ENCODE measurements at regions not wholly inside any gene's neighbourhood (a gene's known extent, or its start where the extent isn't known, plus 50 kb on each side); places are given as distances from the start of the nearest gene placed in this dataset.

- no peak overlapping the region for H3K4me3 Mint-ChIP-seq (ENCODE audit: unreplicated experiment)
- H3K27me3 Mint-ChIP-seq (ENCODE audit: insufficient read depth, unreplicated experiment) = peaks cover 23% of the 10 kb centered on the region
- H3K36me3 Mint-ChIP-seq (ENCODE audit: insufficient read depth, unreplicated experiment) = no peaks in the 10 kb centered on the region
- no peaks in the 10 kb centered on the region for H3K27me3 ChIP-seq (replicated peaks; ENCODE audit: control insufficient read depth, insufficient read depth, low read length)
- DNase-seq = no peak
- BruUV-seq (replicated peaks) = no TSS peak
- no peak overlapping the region for H3K4me3 ChIP-seq (ENCODE audit: low read depth, low read length)
- no peaks in the 10 kb centered on the region for H3K4me1 Mint-ChIP-seq (ENCODE audit: low read depth, unreplicated experiment)
- TF ChIP-seq CTCF (IDR thresholded peaks at IDR 0.05; ENCODE audit: insufficient read depth in 1 of 2, low read depth in 1 of 2, low read length in 1 of 2, severe bottlenecking in 1 of 2, unreplicated experiment in 1 of 2) = no peak
- no peaks in the 10 kb centered on the region for H3K9me3 ChIP-seq
- no peaks in the 10 kb centered on the region for H3K9me3 Mint-ChIP-seq (ENCODE audit: unreplicated experiment)
- no peaks in the 10 kb centered on the region for H3K4me1 ChIP-seq
- intact Hi-C loops (cut with micrococcal nuclease; ENCODE audit: unreplicated experiment) = no loop called here
- ChIA-PET POLR2A (interaction anchor here (0.7 kb wide), 1 partner anchor 16 kb away, joined by 9 read pairs; no protein-coding TSS in a partner anchor), CTCF (no interaction called here)
- no peaks in the 10 kb centered on the region for H3K36me3 ChIP-seq (ENCODE audit: control insufficient read depth, insufficient read depth, low read length)
- no peak overlapping the region for H3K27ac Mint-ChIP-seq (ENCODE audit: unreplicated experiment)
These were observed 56.8 kb upstream of the PRR23E start for GRCh38 chr3:127136024-127136600.

DNA sequence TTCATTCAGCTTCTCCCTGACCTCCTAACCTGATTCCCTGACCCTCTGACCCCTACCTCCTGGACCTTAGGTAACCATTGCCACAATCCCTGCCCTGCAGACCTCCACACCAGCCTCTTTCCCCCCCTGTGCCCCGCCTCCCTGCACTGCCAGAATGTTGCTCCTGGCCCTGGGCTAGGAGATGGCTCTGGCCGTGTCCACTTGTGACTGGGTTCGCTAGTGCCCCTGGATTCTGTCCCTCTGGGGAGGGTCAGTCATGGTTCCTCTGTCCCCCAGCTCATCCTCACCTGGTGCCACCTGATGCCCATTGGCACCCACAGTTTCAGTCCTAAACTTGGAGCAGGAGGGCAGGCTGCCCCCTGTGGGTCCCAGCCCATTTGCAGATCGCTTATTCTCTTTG, 56.2 kb upstream of the PRR23E start:
- no peak overlapping the region for H3K27ac Mint-ChIP-seq (ENCODE audit: unreplicated experiment)
- intact Hi-C loops (cut with micrococcal nuclease; ENCODE audit: unreplicated experiment) = no loop called here
- no peak overlapping the region for H3K4me3 ChIP-seq (ENCODE audit: low read depth, low read length)
- ChIA-PET POLR2A (no interaction called here), CTCF (no interaction called here)
- H3K36me3 ChIP-seq (ENCODE audit: control insufficient read depth, insufficient read depth, low read length) = no peaks in the 10 kb centered on the region
- no peak for TF ChIP-seq CTCF (IDR thresholded peaks at IDR 0.05; ENCODE audit: insufficient read depth in 1 of 2, low read depth in 1 of 2, low read length in 1 of 2, severe bottlenecking in 1 of 2, unreplicated experiment in 1 of 2)
- H3K27me3 Mint-ChIP-seq (ENCODE audit: insufficient read depth, unreplicated experiment) = peaks cover 23% of the 10 kb centered on the region
- peaks cover 5% of the 10 kb centered on the region for H3K4me1 Mint-ChIP-seq (ENCODE audit: low read depth, unreplicated experiment)
- H3K9me3 ChIP-seq = no peaks in the 10 kb centered on the region
- no TSS peak for BruUV-seq (replicated peaks)
- no peak overlapping the region for H3K4me3 Mint-ChIP-seq (ENCODE audit: unreplicated experiment)
- peaks cover 3% of the 10 kb centered on the region; the same call in 1 of the 2 replicates for H3K4me1 ChIP-seq
- DNase-seq = no peak
- H3K36me3 Mint-ChIP-seq (ENCODE audit: insufficient read depth, unreplicated experiment) = no peaks in the 10 kb centered on the region
- no peaks in the 10 kb centered on the region for H3K27me3 ChIP-seq (replicated peaks; ENCODE audit: control insufficient read depth, insufficient read depth, low read length)
- no peaks in the 10 kb centered on the region for H3K9me3 Mint-ChIP-seq (ENCODE audit: unreplicated experiment)

- Mint-ChIP-seq H3K36me3 (ENCODE audit: insufficient read depth, unreplicated experiment) (no peaks in the 10 kb centered on the region), H3K9me3 (ENCODE audit: unreplicated experiment) (no peaks in the 10 kb centered on the region), H3K27ac (ENCODE audit: unreplicated experiment) (no peak overlapping the region), H3K4me3 (ENCODE audit: unreplicated experiment) (no peak overlapping the region), H3K27me3 (ENCODE audit: insufficient read depth, unreplicated experiment) (peaks cover 23% of the 10 kb centered on the region), H3K4me1 (ENCODE audit: low read depth, unreplicated experiment) (peaks cover 5% of the 10 kb centered on the region)
- H3K4me3 ChIP-seq (ENCODE audit: low read depth, low read length) = no peak overlapping the region
- no peaks in the 10 kb centered on the region for H3K27me3 ChIP-seq (replicated peaks; ENCODE audit: control insufficient read depth, insufficient read depth, low read length)
- no peaks in the 10 kb centered on the region for H3K36me3 ChIP-seq (ENCODE audit: control insufficient read depth, insufficient read depth, low read length)
- DNase-seq = no peak
- no peaks in the 10 kb centered on the region for H3K9me3 ChIP-seq
- intact Hi-C loops (cut with micrococcal nuclease; ENCODE audit: unreplicated experiment) = no loop called here
- TF ChIP-seq CTCF (IDR thresholded peaks at IDR 0.05; ENCODE audit: insufficient read depth in 1 of 2, low read depth in 1 of 2, low read length in 1 of 2, severe bottlenecking in 1 of 2, unreplicated experiment in 1 of 2) = no peak
- no TSS peak for BruUV-seq (replicated peaks)
- POLR2A ChIA-PET = no interaction called here
- CTCF ChIA-PET = no interaction called here
- peaks cover 7% of the 10 kb centered on the region for H3K4me1 ChIP-seq
These were observed 55.8 kb upstream of the PRR23E start for GRCh38 chr3:127137113-127137512.
